SK-N-SH (cell line): ENCODE measurements at regions not wholly inside any gene's neighbourhood (a gene's known extent, or its start where the extent isn't known, plus 50 kb on each side); places are given as distances from the start of the nearest gene placed in this dataset.

Source experiments
- CTCF ChIA-PET: fragments of 300-600, 350-600 bp; formaldehyde crosslinking; extraction: SDS; loops from one replicate; lab custom pipeline; 2021; lab: Yijun Ruan, JAX
- POLR2A ChIA-PET: fragments of 350-600 bp; sonication (Branson Sonifier 250); formaldehyde crosslinking; extraction: SDS; loops from one replicate; lab custom pipeline; 2020; ENCODE audit warnings: antibody characterized with exemption, inconsistent platforms; lab: Yijun Ruan, JAX
- DNase-seq: peaks from one replicate; pipeline ENCODE4 v3.0.0; 2012
- H2AFZ ChIP-seq: fragments of 200-600 bp; sonication (generic); 2 replicates; pipeline ENCODE4 v1.8.1; 2016; ENCODE audit warnings: antibody characterized with exemption, mild to moderate bottlenecking, low read depth
- H3F3A ChIP-seq: fragments of 200-600 bp; sonication (generic); replicated peaks from 2 replicates; pipeline ENCODE3; 2016; ENCODE audit warnings: antibody characterized with exemption, mild to moderate bottlenecking; ENCODE audit not compliant: insufficient read depth
- H3K27ac ChIP-seq, 2 experiments: fragments of 200-500 bp in 1 of 2; fragments of 200-600 bp in 1 of 2; sonication (Bioruptor generic) in 1 of 2; sonication (generic), shearing (Covaris generic) in 1 of 2; 2 replicates each; pipeline versions ENCODE4 v1.5.1 to v1.6.1; 2014 to 2016; ENCODE audit warnings: low read depth in 2 of 2, inconsistent platforms in 1 of 2, low read length in 1 of 2, mild to moderate bottlenecking in 1 of 2, mixed read lengths in 1 of 2
- H3K27me3 ChIP-seq: fragments of 200-600 bp; sonication (generic), shearing (Covaris generic); 2 replicates; pipeline ENCODE4 v1.6.1; 2016; ENCODE audit warnings: mixed run types; ENCODE audit not compliant: insufficient read depth
- H3K36me3 ChIP-seq, 2 experiments: fragments of 200-500 bp in 1 of 2; fragments of 200-600 bp in 1 of 2; sonication (Bioruptor generic) in 1 of 2; sonication (generic) in 1 of 2; replicated peaks in 1 of 2; 2 replicates each; pipeline versions ENCODE3 to v1.5.1; 2014 to 2016; ENCODE audit warnings: low read length in 1 of 2, mild to moderate bottlenecking in 1 of 2; ENCODE audit not compliant: insufficient read depth in 2 of 2, control insufficient read depth in 1 of 2
- H3K4me1 ChIP-seq, 2 experiments: fragments of 200-500 bp in 1 of 2; fragments of 200-600 bp in 1 of 2; sonication (Bioruptor generic) in 1 of 2; sonication (generic), shearing (Covaris generic) in 1 of 2; 2 replicates each; pipeline versions ENCODE4 v1.5.1 to v1.6.1; 2014 to 2016; ENCODE audit warnings: low read depth in 1 of 2, low read length in 1 of 2, mixed run types in 1 of 2; ENCODE audit not compliant: insufficient read depth in 2 of 2, control insufficient read depth in 1 of 2
- H3K4me2 ChIP-seq: fragments of 200-600 bp; sonication (generic), shearing (Covaris generic); 2 replicates; pipeline ENCODE4 v1.6.1; 2017; ENCODE audit warnings: mixed run types
- H3K4me3 ChIP-seq, 2 experiments: fragments of 200-500 bp in 1 of 2; fragments of 200-600 bp in 1 of 2; sonication (Bioruptor generic) in 1 of 2; sonication (generic), shearing (Covaris generic) in 1 of 2; 2 replicates each; pipeline versions ENCODE4 v1.5.1 to v1.8.1; 2014 to 2016; ENCODE audit warnings: low read depth in 2 of 2, inconsistent platforms in 1 of 2, low read length in 1 of 2, mild to moderate bottlenecking in 1 of 2, mixed read lengths in 1 of 2, moderate library complexity in 1 of 2
- H3K79me2 ChIP-seq: fragments of 200-600 bp; sonication (generic); 2 replicates; pipeline ENCODE4 v1.8.1; 2017; ENCODE audit warnings: mild to moderate bottlenecking; ENCODE audit not compliant: insufficient read depth
- H3K9ac ChIP-seq: fragments of 200-600 bp; sonication (generic); 2 replicates; pipeline ENCODE4 v1.6.1; 2017; ENCODE audit warnings: mixed run types
- H3K9me2 ChIP-seq: fragments of 200-600 bp; sonication (generic); 2 replicates; pipeline ENCODE4 v1.6.1; 2017; ENCODE audit warnings: mixed run types
- H3K9me3 ChIP-seq: fragments of 200-600 bp; sonication (generic); 2 replicates; pipeline ENCODE4 v1.6.1; 2017; ENCODE audit warnings: mixed run types, mild to moderate bottlenecking, moderate library complexity
- H4K20me1 ChIP-seq: fragments of 200-600 bp; sonication (generic); 2 replicates; pipeline ENCODE4 v1.6.1; 2017; ENCODE audit warnings: mild to moderate bottlenecking, mixed run types; ENCODE audit not compliant: insufficient read depth
- ELF1 ChIP-seq: IDR thresholded peaks from 2 replicates; pipeline ENCODE4 v1.4.0; 2012
- EP300 ChIP-seq, 2 experiments: IDR thresholded peaks; 2 replicates each; pipeline versions ENCODE4 v1.4.0 to v1.6.1; 2012; ENCODE audit warnings: borderline replicate concordance in 1 of 2, low read depth in 1 of 2, low read length in 1 of 2
- EZH2phosphoT487 ChIP-seq: fragments of 200-600 bp; sonication (generic); IDR thresholded peaks from 2 replicates; pipeline ENCODE4 v1.6.1; 2017; ENCODE audit warnings: low read depth, mixed run types, mild to moderate bottlenecking, antibody characterized with exemption, moderate library complexity, borderline replicate concordance
- GABPA ChIP-seq: IDR thresholded peaks from 2 replicates; pipeline ENCODE4 v1.4.0; 2012; ENCODE audit warnings: low read depth, mild to moderate bottlenecking
- JUND ChIP-seq: IDR thresholded peaks from 2 replicates; pipeline ENCODE4 v1.4.0; 2012
- POLR2AphosphoS5 ChIP-seq: IDR thresholded peaks from 2 replicates; pipeline ENCODE4 v1.6.1; 2012; ENCODE audit warnings: low read depth, low read length
- RAD21 ChIP-seq: IDR thresholded peaks from 2 replicates; pipeline ENCODE4 v1.6.1; 2012; ENCODE audit warnings: mild to moderate bottlenecking, low read length
- RCOR1 ChIP-seq: fragments of 150-350 bp; IDR thresholded peaks from 2 replicates; pipeline ENCODE4 v1.6.1; 2017; ENCODE audit warnings: antibody characterized with exemption, low read length
- RFX5 ChIP-seq: IDR thresholded peaks from 2 replicates; pipeline ENCODE4 v1.6.1; 2012; ENCODE audit warnings: mild to moderate bottlenecking, improper control_type of control experiment, low read length
- RXRA ChIP-seq: IDR thresholded peaks from 2 replicates; pipeline ENCODE4 v1.4.0; 2012; ENCODE audit warnings: low read depth, mild to moderate bottlenecking, borderline replicate concordance
- TAF1 ChIP-seq: IDR thresholded peaks from 2 replicates; pipeline ENCODE4 v1.6.1; 2012; ENCODE audit warnings: low read depth, mild to moderate bottlenecking, low read length, moderate library complexity, borderline replicate concordance
- YY1 ChIP-seq: IDR thresholded peaks from 2 replicates; pipeline ENCODE4 v1.4.0; 2012; ENCODE audit warnings: low read depth, mild to moderate bottlenecking
- WGBS: methylation state at CpG from one replicate; pipeline ENCODE4 v1.1.6; 2017; ENCODE audit warnings: low lambda C conversion rate; 5-methylcytosine and 5-hydroxymethylcytosine counted together
- TF ChIP-seq, protein P1 (sequence below): fragments of 200-600 bp; sonication (generic); IDR thresholded peaks from 2 replicates; pipeline ENCODE4 v1.6.1; 2017; ENCODE audit warnings: antibody characterized with exemption, mild to moderate bottlenecking, moderate library complexity
- TF ChIP-seq, protein P2 (sequence below): IDR thresholded peaks from 2 replicates; pipeline ENCODE4 v1.4.0; 2012; ENCODE audit warnings: low read depth
- TF ChIP-seq, protein P3 (sequence below): IDR thresholded peaks from 2 replicates; pipeline ENCODE4; 2012

DNA sequence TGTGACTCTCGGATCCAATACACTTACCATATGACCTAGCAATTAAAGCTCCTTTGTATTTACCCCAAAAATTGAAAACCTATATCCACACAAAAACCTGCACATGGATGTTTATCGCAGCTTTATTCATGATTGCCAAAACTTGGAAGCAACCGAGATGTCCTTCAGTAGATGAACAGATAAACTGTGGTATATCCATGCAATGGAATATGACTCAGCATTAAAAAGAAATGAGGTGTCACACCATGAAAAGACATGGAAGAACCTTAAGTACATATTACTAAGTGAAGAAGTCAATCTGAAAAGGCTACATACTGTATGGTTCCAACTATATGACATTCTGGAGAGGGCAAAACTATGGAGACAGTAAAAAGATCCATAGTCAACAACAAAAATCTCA, 82.0 kb upstream of the PHF24 start:
- Histone ChIP-seq H3K4me2 (no peak overlapping the region), H3K4me3 (no peak overlapping the region), H3K9me3 (no peaks in the 10 kb centered on the region), H3K36me3 (no peaks in the 10 kb centered on the region), H3K4me1 (no peaks in the 10 kb centered on the region), H3K9ac (no peak overlapping the region), H3K79me2 (no peaks in the 10 kb centered on the region), H3K9me2 (no peaks in the 10 kb centered on the region), H2AFZ (no peak overlapping the region), H3K27me3 (no peaks in the 10 kb centered on the region), H3F3A (no peaks in the 10 kb centered on the region), H4K20me1 (no peaks in the 10 kb centered on the region), H3K27ac (no peak overlapping the region)
- POLR2A ChIA-PET = no interaction called here
- CTCF ChIA-PET = interaction anchor here (1.5 kb wide), 1 partner anchor 24 kb away, joined by 4 read pairs; no protein-coding TSS in a partner anchor
- WGBS = 18% methylated on average over 3 of the region's 3 CpGs
- TF ChIP-seq EZH2phosphoT487 (no peak), GABPA (no peak), POLR2AphosphoS5 (no peak), RCOR1 (no peak), ELF1 (no peak), JUND (no peak), RFX5 (no peak), TAF1 (no peak), RXRA (no peak), EP300 (IDR thresholded peaks at IDR 0.05; ENCODE audit: borderline replicate concordance in 1 of 2, low read depth in 1 of 2, low read length in 1 of 2) (no peak), YY1 (no peak)
- TF ChIP-seq, protein P1, sequence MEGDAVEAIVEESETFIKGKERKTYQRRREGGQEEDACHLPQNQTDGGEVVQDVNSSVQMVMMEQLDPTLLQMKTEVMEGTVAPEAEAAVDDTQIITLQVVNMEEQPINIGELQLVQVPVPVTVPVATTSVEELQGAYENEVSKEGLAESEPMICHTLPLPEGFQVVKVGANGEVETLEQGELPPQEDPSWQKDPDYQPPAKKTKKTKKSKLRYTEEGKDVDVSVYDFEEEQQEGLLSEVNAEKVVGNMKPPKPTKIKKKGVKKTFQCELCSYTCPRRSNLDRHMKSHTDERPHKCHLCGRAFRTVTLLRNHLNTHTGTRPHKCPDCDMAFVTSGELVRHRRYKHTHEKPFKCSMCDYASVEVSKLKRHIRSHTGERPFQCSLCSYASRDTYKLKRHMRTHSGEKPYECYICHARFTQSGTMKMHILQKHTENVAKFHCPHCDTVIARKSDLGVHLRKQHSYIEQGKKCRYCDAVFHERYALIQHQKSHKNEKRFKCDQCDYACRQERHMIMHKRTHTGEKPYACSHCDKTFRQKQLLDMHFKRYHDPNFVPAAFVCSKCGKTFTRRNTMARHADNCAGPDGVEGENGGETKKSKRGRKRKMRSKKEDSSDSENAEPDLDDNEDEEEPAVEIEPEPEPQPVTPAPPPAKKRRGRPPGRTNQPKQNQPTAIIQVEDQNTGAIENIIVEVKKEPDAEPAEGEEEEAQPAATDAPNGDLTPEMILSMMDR = no peak
- TF ChIP-seq, protein P2, sequence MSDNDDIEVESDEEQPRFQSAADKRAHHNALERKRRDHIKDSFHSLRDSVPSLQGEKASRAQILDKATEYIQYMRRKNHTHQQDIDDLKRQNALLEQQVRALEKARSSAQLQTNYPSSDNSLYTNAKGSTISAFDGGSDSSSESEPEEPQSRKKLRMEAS = no peak
- DNase-seq = no peak

DNA sequence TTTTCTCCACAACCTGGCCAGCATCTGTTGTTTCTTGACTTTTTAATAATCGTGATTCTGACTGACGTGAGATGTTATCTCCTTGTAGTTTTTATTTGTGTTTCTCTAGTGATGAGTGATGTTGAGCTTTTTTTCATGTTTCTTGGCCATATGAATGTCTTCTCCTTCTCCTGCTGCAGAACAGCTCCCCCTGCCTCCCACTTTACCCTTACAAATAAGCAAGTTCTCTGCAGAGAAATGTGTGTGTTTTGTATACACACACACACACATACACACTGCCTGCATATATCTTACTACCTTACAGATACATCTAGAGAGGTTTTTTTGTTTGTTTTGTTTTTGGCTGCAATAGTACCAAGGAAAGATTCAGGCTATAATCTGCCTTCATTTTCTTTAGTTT, 88.7 kb upstream of the PHF24 start:
- Histone ChIP-seq H3K4me2 (no peak overlapping the region), H3K9me2 (no peaks in the 10 kb centered on the region), H3F3A (no peaks in the 10 kb centered on the region), H3K9me3 (no peaks in the 10 kb centered on the region), H3K4me3 (no peak overlapping the region), H3K27ac (no peak overlapping the region), H3K4me1 (no peaks in the 10 kb centered on the region), H3K79me2 (no peaks in the 10 kb centered on the region)
- CTCF ChIA-PET = interaction anchor here (0.7 to 2.1 kb wide), 5 partner anchors 12 to 931 kb away, joined by 3 to 8 read pairs (median 4); no protein-coding TSS in a partner anchor
- TF ChIP-seq, protein P1 = peak; percentile 30; the same call in 1 of the 2 replicates
- TF ChIP-seq, protein P3, sequence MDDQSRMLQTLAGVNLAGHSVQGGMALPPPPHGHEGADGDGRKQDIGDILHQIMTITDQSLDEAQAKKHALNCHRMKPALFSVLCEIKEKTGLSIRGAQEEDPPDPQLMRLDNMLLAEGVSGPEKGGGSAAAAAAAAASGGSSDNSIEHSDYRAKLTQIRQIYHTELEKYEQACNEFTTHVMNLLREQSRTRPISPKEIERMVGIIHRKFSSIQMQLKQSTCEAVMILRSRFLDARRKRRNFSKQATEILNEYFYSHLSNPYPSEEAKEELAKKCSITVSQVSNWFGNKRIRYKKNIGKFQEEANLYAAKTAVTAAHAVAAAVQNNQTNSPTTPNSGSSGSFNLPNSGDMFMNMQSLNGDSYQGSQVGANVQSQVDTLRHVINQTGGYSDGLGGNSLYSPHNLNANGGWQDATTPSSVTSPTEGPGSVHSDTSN = no peak
- peak; percentile 43 for TF ChIP-seq RAD21
- TF ChIP-seq, all 33 proteins: peak for 2
- DNase-seq = no peak
- H3K9ac ChIP-seq = no peak overlapping the region
- H3K36me3 ChIP-seq = no peaks in the 10 kb centered on the region
- no peaks in the 10 kb centered on the region for H3K27me3 ChIP-seq
- no peaks in the 10 kb centered on the region for H4K20me1 ChIP-seq
- POLR2A ChIA-PET = no interaction called here
- 4% methylated on average over 2 of the region's 2 CpGs for WGBS
- no peak overlapping the region for H2AFZ ChIP-seq
